ENCODE measurements at regions not wholly inside any gene's neighbourhood (a gene's known extent, or its start where the extent isn't known, plus 50 kb on each side); places are given as distances from the start of the nearest gene placed in this dataset.

DNA sequence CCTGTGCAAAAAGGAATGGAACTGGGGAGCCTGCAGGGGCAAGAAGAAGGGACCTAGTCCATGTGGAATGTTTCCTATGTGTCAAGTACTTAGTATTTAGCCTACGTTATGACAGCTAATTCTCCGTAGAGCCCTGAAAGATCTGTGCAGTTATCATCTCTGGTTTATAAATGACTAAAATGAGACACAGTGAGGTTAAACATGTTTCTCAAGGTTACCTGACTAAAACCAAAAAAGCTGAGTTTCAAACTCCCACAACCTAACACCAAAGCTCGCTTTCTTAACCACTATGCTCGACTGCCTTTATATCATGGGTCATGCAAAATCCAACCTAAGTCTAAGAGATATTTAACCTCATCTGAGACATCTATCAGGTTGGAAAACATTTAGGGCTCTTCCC lies 53.3 kb upstream of the CCL2 start:
- no peak overlapping the region for H2BK120ac ChIP-seq (ENCODE audit: low read depth, low read length)
- no peaks in the 10 kb centered on the region for H3K27me3 ChIP-seq (ENCODE audit: control insufficient read depth, insufficient read depth, low read length)
- no peaks in the 10 kb centered on the region for H3K4me1 ChIP-seq (ENCODE audit: control insufficient read depth, insufficient read depth, low read length)
- no peak overlapping the region for H3K56ac ChIP-seq (ENCODE audit: extremely low read depth, insufficient read depth, low read length)
- ATAC-seq (ENCODE audit: low read depth) (no peak), DNase-seq (no peak)
- no peaks in the 10 kb centered on the region for H3K79me1 ChIP-seq (ENCODE audit: low read depth in 1 of 2, low read length in 2 of 2)
- no peak overlapping the region for H2AFZ ChIP-seq (replicated peaks; ENCODE audit: low read length, poor library complexity)
- H4K5ac ChIP-seq (ENCODE audit: low read depth, low read length), result no peak overlapping the region
- H3K4me3 ChIP-seq (ENCODE audit: insufficient read depth, low read depth, low read length), result no peak overlapping the region
- POLR2A ChIA-PET (ENCODE audit: unreplicated experiment), result no interaction called here
- H4K91ac ChIP-seq (ENCODE audit: insufficient read depth, low read depth, low read length), result no peak overlapping the region; the same call in 1 of the 2 replicates
- H3K27ac ChIP-seq (ENCODE audit: insufficient read depth, low read length), result no peak overlapping the region
- no peak overlapping the region for H2BK5ac ChIP-seq (ENCODE audit: low read depth, low read length, poor library complexity, severe bottlenecking)
- no TSS peak for BruUV-seq (replicated peaks)
- in situ Hi-C loops (cut with MboI; ENCODE audit: low sequenced_read_pairs) (loop anchor here (5.0 to 10.0 kb wide), 2 partner anchors 73 to 106 kb away; partner anchors contain the start of gene CCL7), dilution Hi-C loops (cut with HindIII; ENCODE audit: low sequenced_read_pairs, unreplicated experiment) (no loop called here), intact Hi-C loops (cut with micrococcal nuclease) (no loop called here)
- H2AK9ac ChIP-seq (replicated peaks; ENCODE audit: low read depth, low read length, poor library complexity), result no peak overlapping the region
- H2BK20ac ChIP-seq (ENCODE audit: low read depth, low read length), result no peak overlapping the region
- H3K18ac ChIP-seq (ENCODE audit: low read depth, low read length), result no peak overlapping the region
- H3K9me3 ChIP-seq (ENCODE audit: control insufficient read depth, insufficient read depth, low read length), result peaks cover 2% of the 10 kb centered on the region; the same call in 1 of the 2 replicates
- no peak overlapping the region for H3K23ac ChIP-seq (ENCODE audit: low read depth, low read length)
- H3K36me3 ChIP-seq (ENCODE audit: control insufficient read depth, insufficient read depth, low read length), result no peaks in the 10 kb centered on the region
- no CpG with 5 or more reads among the region's 4 CpGs for WGBS, 2 experiments (ENCODE audit: extremely low coverage in 2 of 2, insufficient read length in 1 of 2)
- no peak overlapping the region for H3K14ac ChIP-seq (replicated peaks; ENCODE audit: low read depth, low read length)
- H4K8ac ChIP-seq (ENCODE audit: low read depth in 2 of 2, low read length in 2 of 2), result no peak overlapping the region
- H2AK5ac ChIP-seq (ENCODE audit: low read depth, low read length), result no peak overlapping the region
- TF ChIP-seq USF2 (IDR thresholded peaks at IDR 0.05; ENCODE audit: low read depth, low read length), result no peak
- TF ChIP-seq NFE2L2 (IDR thresholded peaks at IDR 0.05; ENCODE audit: low read depth, low read length), result no peak
- TF ChIP-seq BHLHE40 (IDR thresholded peaks at IDR 0.05; ENCODE audit: low read depth, low read length), result no peak
- no peak for TF ChIP-seq FOS (IDR thresholded peaks at IDR 0.05; ENCODE audit: low read depth, low read length)
- no peak for TF ChIP-seq MAZ (IDR thresholded peaks at IDR 0.05; ENCODE audit: borderline replicate concordance, low read depth, low read length)
- TF ChIP-seq CHD1 (IDR thresholded peaks at IDR 0.05; ENCODE audit: low read depth, low read length), result no peak
- TF ChIP-seq CEBPB (IDR thresholded peaks at IDR 0.05; ENCODE audit: low read depth, low read length), result no peak
- TF ChIP-seq RCOR1 (IDR thresholded peaks at IDR 0.05; ENCODE audit: insufficient replicate concordance, low read length), result no peak
- TF ChIP-seq MAFK (IDR thresholded peaks at IDR 0.05; ENCODE audit: low read depth, low read length), result no peak
- no peak for TF ChIP-seq SMC3 (IDR thresholded peaks at IDR 0.05; ENCODE audit: low read depth, low read length)
- TF ChIP-seq RAD21 (IDR thresholded peaks at IDR 0.05; ENCODE audit: low read length), result no peak
- no peak for TF ChIP-seq POLR2A (IDR thresholded peaks at IDR 0.05; ENCODE audit: low read depth, low read length)
- CTCF ChIA-PET, result interaction anchor here (4.6 to 4.7 kb wide), 2 partner anchors 106 to 159 kb away, joined by 40 to 82 read pairs; partner anchors contain the start of gene CCL1
- no peaks in the 10 kb centered on the region; the same call in 1 of the 2 replicates for H3K9me1 ChIP-seq (ENCODE audit: insufficient read depth, low read length)
- no peak overlapping the region for H3K4me2 ChIP-seq (ENCODE audit: low read depth, low read length)
- H4K20me1 ChIP-seq (ENCODE audit: insufficient read depth, low read length), result no peaks in the 10 kb centered on the region
- H2BK15ac ChIP-seq (ENCODE audit: low read depth, low read length), result no peak overlapping the region
- H3K9ac ChIP-seq (ENCODE audit: low read depth, low read length), result no peak overlapping the region
- no peak overlapping the region for H3K4ac ChIP-seq (ENCODE audit: low read depth, low read length)

Measured in IMR-90 (cell line).